ENCODE measurements at regions not wholly inside any gene's neighbourhood (a gene's known extent, or its start where the extent isn't known, plus 50 kb on each side); places are given as distances from the start of the nearest gene placed in this dataset.

GRCh38 chr20:40589581-40589980, 99.5 kb downstream of the MAFB start:
- DNase-seq = no peak

GRCh38 chr20:40588891-40589290, 100.1 kb downstream of the MAFB start:
- no peak for DNase-seq

DNA sequence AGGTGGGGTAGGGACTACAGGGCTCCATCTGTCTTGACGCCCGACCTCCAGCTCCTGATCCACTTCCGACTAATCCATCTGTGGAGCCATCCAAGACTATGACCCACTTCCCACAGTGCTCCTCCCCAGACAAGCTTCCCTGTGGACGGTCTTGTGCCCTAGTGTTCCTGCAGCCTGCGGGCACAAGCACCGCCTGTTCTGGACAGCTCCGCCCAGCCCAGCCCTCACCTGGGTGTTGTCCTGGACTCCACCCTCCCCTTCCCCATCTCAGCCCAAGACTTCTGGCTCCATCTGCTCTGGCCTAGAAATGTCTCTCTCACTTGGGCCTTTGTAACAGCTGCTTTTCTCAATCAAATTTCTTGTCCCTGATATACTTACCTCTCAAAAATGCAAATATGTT, 102.0 kb downstream of the MAFB start:
- DNase-seq = no peak

- no peak for DNase-seq
These were observed 104.8 kb downstream of the MAFB start for GRCh38 chr20:40584130-40584809.

GRCh38 chr20:40583636-40584035, 105.4 kb downstream of the MAFB start:
- DNase-seq = no peak

DNA sequence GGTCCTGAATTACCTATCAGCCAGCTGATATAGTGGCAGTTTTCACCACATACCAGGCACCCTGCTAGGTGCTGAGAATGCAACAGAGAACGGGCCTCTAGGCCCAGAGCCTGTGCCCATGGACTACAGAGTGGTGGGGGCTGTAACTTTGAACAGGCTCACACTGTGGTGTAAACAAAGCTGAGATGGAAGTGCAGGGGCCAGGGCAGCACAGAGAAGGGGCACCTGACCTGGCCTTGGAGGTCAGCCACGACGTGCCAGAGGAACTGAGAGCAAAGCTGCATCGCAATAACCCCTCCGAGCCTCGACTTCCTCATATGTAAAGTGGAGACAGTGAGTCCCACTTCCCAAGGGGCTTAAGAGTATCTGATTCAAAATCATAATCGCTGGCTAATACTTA, 105.8 kb downstream of the MAFB start:
- no peak for DNase-seq

- DNase-seq = no peak
These were observed 106.5 kb downstream of the MAFB start for GRCh38 chr20:40582531-40582930.

DNA sequence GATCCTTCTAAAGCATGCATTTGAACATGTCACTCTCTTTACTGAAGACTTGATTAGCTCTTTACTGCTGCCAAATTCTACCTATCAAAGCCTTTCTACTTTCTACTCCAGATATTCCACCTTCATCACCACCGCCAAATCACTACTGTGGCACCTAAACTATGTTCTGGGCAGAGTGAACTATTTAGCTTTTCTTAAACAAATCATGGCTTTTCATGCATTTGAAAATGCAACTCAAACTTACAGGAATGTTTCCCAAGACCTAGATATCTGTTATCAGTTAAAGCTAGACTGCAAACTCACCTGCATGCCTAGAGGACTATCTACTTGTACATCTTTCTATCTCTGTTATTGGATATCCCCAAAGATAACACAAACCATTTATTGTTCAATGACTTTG, 109.3 kb downstream of the MAFB start:
- DNase-seq = no peak

DNA sequence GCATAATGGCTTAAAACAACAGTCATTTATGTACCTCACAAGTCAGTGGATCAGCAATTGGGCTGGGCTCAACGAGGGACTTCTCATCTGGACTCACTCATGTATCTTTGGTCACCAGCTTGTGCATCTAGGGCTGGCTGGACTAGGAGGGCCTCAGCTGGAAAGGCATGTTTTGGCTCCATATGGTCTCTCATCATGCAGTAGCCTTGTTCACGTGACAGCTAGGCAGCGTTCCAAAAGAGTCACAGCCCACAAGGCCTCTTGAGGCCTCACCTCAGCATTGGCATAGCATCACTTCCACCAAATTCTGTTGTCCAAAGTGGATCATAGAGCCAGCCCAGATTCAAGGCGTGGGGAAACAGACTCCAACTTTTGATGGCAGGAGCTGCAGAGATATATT, 110.1 kb downstream of the MAFB start:
- no peak for DNase-seq

GRCh38 chr20:40575851-40576250, 113.2 kb downstream of the MAFB start:
- DNase-seq = no peak

DNA sequence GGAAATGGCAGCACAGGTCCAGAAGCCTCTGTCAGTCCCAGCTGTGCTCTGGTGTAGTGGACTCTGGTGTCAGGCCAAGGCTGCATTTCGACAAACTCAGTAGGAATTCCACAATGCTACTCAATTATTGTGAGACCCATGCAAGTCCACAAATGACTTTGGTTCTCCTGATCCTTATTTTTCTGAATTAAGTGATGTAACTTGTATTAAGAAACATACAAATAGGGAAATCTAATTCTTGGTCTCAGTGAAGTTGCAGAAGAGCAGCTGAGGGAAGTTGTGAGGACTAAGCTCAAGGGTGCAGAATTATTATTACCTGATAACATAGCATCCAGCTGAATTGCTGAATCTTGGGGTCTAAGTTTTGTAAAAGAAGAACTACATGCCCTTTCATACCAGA, 116.8 kb downstream of the MAFB start:
- no peak for DNase-seq

GRCh38 chr20:40571639-40572038, 117.4 kb downstream of the MAFB start:
- DNase-seq = no peak

- no peak for DNase-seq
These were observed 120.8 kb downstream of the MAFB start for GRCh38 chr20:40568200-40568599.

DNA sequence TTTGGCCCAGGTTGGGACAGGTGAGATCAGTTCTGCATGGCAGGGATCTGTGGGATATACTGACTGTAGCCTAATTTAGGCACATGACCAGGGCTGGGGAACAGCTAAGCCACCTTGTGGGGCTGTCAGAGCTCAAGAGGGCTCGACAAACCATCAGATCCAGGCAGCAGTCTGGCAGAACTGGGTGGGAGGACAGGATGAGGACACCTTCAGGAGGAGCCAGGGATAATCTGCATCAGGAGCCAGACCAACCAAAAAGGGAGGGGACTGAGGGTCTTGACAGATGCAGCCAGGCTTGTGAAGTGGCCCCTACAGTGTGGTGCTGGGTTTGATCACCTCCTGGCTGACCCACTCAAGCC, 123.4 kb downstream of the MAFB start:
- peak; percentile 11 for DNase-seq

DNA sequence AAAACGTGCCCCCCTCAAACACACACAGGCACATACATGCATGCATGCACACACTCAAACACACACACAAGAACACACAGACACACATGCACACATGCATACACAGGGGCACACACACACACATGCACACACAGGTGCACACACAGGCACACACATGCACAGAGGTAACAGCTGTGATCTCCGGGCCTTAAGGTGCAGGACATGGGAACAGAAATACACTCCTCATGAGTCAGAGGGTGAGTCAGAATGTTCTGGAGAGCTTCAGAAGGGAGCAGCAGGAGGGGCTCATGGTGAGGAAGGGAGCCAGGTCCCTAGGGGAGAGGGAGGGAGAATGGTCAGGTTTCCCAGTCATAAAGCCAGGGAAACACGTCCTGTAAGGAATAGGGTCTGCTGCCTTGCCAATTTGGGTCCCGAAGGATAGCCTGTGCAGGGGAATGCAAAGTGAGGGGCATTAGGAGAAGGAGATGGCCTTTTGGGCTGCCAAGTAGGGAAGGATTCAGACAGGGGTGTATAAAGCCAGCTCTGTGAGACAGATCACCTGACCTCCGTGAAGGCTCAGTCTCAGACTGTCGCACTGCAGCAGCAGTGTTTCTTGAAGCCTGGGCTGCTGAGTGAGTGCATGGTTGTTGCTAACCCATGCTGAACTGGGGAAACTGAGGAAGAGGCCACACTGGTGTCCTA, 123.9 kb downstream of the MAFB start:
- DNase-seq = no peak

GRCh38 chr20:40563296-40563950, 125.6 kb downstream of the MAFB start:
- no peak for DNase-seq

- DNase-seq = no peak
These were observed 127.0 kb downstream of the MAFB start for GRCh38 chr20:40562031-40562430.

DNA sequence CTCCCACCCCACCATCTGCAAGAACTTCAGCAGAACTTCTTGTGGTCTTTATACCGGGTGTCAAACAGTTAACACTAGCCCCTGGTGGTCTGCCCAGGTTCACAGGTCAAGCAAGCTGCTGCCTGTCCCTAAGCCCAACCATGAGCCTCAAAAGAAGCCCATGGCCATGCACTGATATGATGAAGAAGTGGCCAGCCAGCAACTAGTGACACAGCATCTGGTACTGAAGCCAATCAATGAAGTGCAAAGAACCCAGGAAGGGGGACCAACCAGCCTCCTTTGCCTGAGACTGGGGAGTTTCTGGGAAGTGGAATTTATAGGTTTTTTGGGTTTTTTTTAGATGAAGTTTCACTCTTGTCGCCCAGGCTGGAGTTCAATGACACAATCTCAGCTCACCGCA, 127.8 kb downstream of the MAFB start:
- no peak for DNase-seq

- DNase-seq = no peak
These were observed 130.8 kb downstream of the MAFB start for GRCh38 chr20:40558212-40558611.

- DNase-seq = no peak
These were observed 137.9 kb downstream of the MAFB start for GRCh38 chr20:40551125-40551530.

GRCh38 chr20:40547483-40548091, 141.4 kb downstream of the MAFB start:
- DNase-seq = peak; percentile 39

- no peak for DNase-seq
These were observed 143.6 kb downstream of the MAFB start for GRCh38 chr20:40545478-40545877.

DNA sequence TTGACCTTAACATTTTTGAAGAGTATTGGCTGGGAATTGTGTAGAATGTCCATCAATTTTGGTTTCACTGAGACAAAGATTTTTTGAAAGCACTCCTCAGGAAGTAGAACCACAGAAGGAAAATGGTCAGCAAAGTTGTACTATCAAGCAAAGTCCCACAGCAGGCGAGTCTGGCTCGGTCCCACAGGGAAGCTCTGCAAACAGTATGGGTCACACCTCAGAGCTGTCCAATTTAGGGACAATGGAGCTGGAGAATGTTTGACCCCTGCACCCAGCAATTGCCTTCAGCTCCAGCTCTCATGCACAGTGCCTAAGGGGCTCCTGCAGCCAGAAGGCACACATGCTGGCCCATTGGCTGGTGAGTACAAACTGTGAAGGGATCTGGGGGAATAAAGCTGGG, 147.0 kb downstream of the MAFB start:
- DNase-seq = no peak

- no peak for DNase-seq
These were observed 148.9 kb downstream of the MAFB start for GRCh38 chr20:40540166-40540565.

Measured in NCI-H524 treated with DMSO at 0.1 percent for 48 hours (cell line).